GM13976 (cell line): ENCODE measurements at regions not wholly inside any gene's neighbourhood (a gene's known extent, or its start where the extent isn't known, plus 50 kb on each side); places are given as distances from the start of the nearest gene placed in this dataset.

ENCODE experiments used
- DNase-seq: peaks from one replicate; pipeline ENCODE4 v3.0.0; 2012; ENCODE audit warnings: low spot score
- CTCF ChIP-seq: IDR thresholded peaks from 2 replicates; pipeline ENCODE4 v1.5.1; 2012; ENCODE audit warnings: borderline replicate concordance, mild to moderate bottlenecking; ENCODE audit not compliant: insufficient read depth; ENCODE audit errors: extremely low read depth, missing control alignments, control extremely low read depth
- in situ Hi-C: fragments of 300-500 bp; cut with MboI; formaldehyde crosslinking; loops from one replicate; pipeline ENCODE4 v1.12.0; 2022; ENCODE audit warnings: low sequenced_read_pairs, mixed read lengths, inconsistent platforms; ENCODE audit not compliant: unreplicated experiment

GRCh38 chr9:88734527-88734926 is 199.5 kb downstream of the NXNL2 start:
- TF ChIP-seq CTCF: no peak
- in situ Hi-C loops: no loop called here
- no peak for DNase-seq

GRCh38 chr9:88736136-88736637 is 201.2 kb downstream of the NXNL2 start:
- TF ChIP-seq CTCF: no peak
- no peak for DNase-seq
- in situ Hi-C loops: no loop called here

- TF ChIP-seq CTCF: no peak
- DNase-seq: no peak
- in situ Hi-C loops: no loop called here
These were observed 202.1 kb downstream of the NXNL2 start for GRCh38 chr9:88737031-88737430.

GRCh38 chr9:88737876-88738275 is 202.9 kb downstream of the NXNL2 start:
- TF ChIP-seq CTCF: no peak
- in situ Hi-C loops: no loop called here
- no peak for DNase-seq

GRCh38 chr9:88738709-88739108 is 203.7 kb downstream of the NXNL2 start:
- TF ChIP-seq CTCF: no peak
- in situ Hi-C loops: no loop called here
- no peak for DNase-seq

- no peak for TF ChIP-seq CTCF
- no peak for DNase-seq
- in situ Hi-C loops: no loop called here
These were observed 204.4 kb downstream of the NXNL2 start for GRCh38 chr9:88739373-88739772.

GRCh38 chr9:88740844-88741243 is 205.9 kb downstream of the NXNL2 start:
- in situ Hi-C loops: no loop called here
- no peak for DNase-seq
- no peak for TF ChIP-seq CTCF
